ENCODE measurements at regions not wholly inside any gene's neighbourhood (a gene's known extent, or its start where the extent isn't known, plus 50 kb on each side); places are given as distances from the start of the nearest gene placed in this dataset.

- H3K27me3 Mint-ChIP-seq (ENCODE audit: insufficient read depth, unreplicated experiment): no peaks in the 10 kb centered on the region
- H3K36me3 Mint-ChIP-seq (ENCODE audit: insufficient read depth, unreplicated experiment): no peaks in the 10 kb centered on the region
- H3K27me3 ChIP-seq (replicated peaks; ENCODE audit: control insufficient read depth, insufficient read depth, low read length): no peaks in the 10 kb centered on the region; the same call in 1 of the 2 replicates
- ChIA-PET POLR2A (no interaction called here), CTCF (no interaction called here)
- no peaks in the 10 kb centered on the region for H3K36me3 ChIP-seq (ENCODE audit: control insufficient read depth, insufficient read depth, low read length)
- H3K27ac Mint-ChIP-seq (ENCODE audit: unreplicated experiment): no peak overlapping the region
- H3K4me1 ChIP-seq: no peaks in the 10 kb centered on the region
- H3K9me3 ChIP-seq: no peaks in the 10 kb centered on the region
- H3K4me3 ChIP-seq (ENCODE audit: low read depth, low read length): no peak overlapping the region
- TF ChIP-seq CTCF (IDR thresholded peaks at IDR 0.05; ENCODE audit: insufficient read depth in 1 of 2, low read depth in 1 of 2, low read length in 1 of 2, severe bottlenecking in 1 of 2, unreplicated experiment in 1 of 2): peak in 1 of 2 experiments; percentile 7
- no peaks in the 10 kb centered on the region for H3K9me3 Mint-ChIP-seq (ENCODE audit: unreplicated experiment)
- DNase-seq: peak; percentile 17 to 26
- no peaks in the 10 kb centered on the region for H3K4me1 Mint-ChIP-seq (ENCODE audit: low read depth, unreplicated experiment)
- intact Hi-C loops (cut with micrococcal nuclease; ENCODE audit: unreplicated experiment): loop anchor here (5.0 kb wide), 1 partner anchor 1308 kb away; no protein-coding TSS in a partner anchor
- H3K4me3 Mint-ChIP-seq (ENCODE audit: unreplicated experiment): no peak overlapping the region
- no TSS peak for BruUV-seq (replicated peaks)
Measured at GRCh38 chr11:29005401-29005980, 897.3 kb downstream of the METTL15 start.

GRCh38 chr11:29002816-29003215, 894.6 kb downstream of the METTL15 start:
- Histone ChIP-seq H3K27me3 (replicated peaks; ENCODE audit: control insufficient read depth, insufficient read depth, low read length) (no peaks in the 10 kb centered on the region), H3K4me1 (no peaks in the 10 kb centered on the region), H3K9me3 (no peaks in the 10 kb centered on the region), H3K36me3 (ENCODE audit: control insufficient read depth, insufficient read depth, low read length) (no peaks in the 10 kb centered on the region), H3K4me3 (ENCODE audit: low read depth, low read length) (no peak overlapping the region)
- Mint-ChIP-seq H3K36me3 (ENCODE audit: insufficient read depth, unreplicated experiment) (no peaks in the 10 kb centered on the region), H3K4me3 (ENCODE audit: unreplicated experiment) (no peak overlapping the region), H3K27ac (ENCODE audit: unreplicated experiment) (no peak overlapping the region), H3K27me3 (ENCODE audit: insufficient read depth, unreplicated experiment) (no peaks in the 10 kb centered on the region), H3K9me3 (ENCODE audit: unreplicated experiment) (no peaks in the 10 kb centered on the region), H3K4me1 (ENCODE audit: low read depth, unreplicated experiment) (no peaks in the 10 kb centered on the region)
- BruUV-seq (replicated peaks): no TSS peak
- no peak for TF ChIP-seq CTCF (IDR thresholded peaks at IDR 0.05; ENCODE audit: insufficient read depth in 1 of 2, low read depth in 1 of 2, low read length in 1 of 2, severe bottlenecking in 1 of 2, unreplicated experiment in 1 of 2)
- intact Hi-C loops (cut with micrococcal nuclease; ENCODE audit: unreplicated experiment): no loop called here
- ChIA-PET POLR2A (no interaction called here), CTCF (no interaction called here)
- DNase-seq: no peak

- no peak for TF ChIP-seq CTCF (IDR thresholded peaks at IDR 0.05; ENCODE audit: insufficient read depth in 1 of 2, low read depth in 1 of 2, low read length in 1 of 2, severe bottlenecking in 1 of 2, unreplicated experiment in 1 of 2)
- Mint-ChIP-seq H3K9me3 (ENCODE audit: unreplicated experiment) (no peaks in the 10 kb centered on the region), H3K27ac (ENCODE audit: unreplicated experiment) (no peak overlapping the region), H3K4me1 (ENCODE audit: low read depth, unreplicated experiment) (no peaks in the 10 kb centered on the region), H3K36me3 (ENCODE audit: insufficient read depth, unreplicated experiment) (no peaks in the 10 kb centered on the region), H3K27me3 (ENCODE audit: insufficient read depth, unreplicated experiment) (no peaks in the 10 kb centered on the region), H3K4me3 (ENCODE audit: unreplicated experiment) (no peak overlapping the region)
- no peak for DNase-seq
- Histone ChIP-seq H3K4me3 (ENCODE audit: low read depth, low read length) (no peak overlapping the region), H3K27me3 (replicated peaks; ENCODE audit: control insufficient read depth, insufficient read depth, low read length) (no peaks in the 10 kb centered on the region), H3K9me3 (no peaks in the 10 kb centered on the region), H3K36me3 (ENCODE audit: control insufficient read depth, insufficient read depth, low read length) (no peaks in the 10 kb centered on the region), H3K4me1 (no peaks in the 10 kb centered on the region)
- CTCF ChIA-PET: no interaction called here
- BruUV-seq (replicated peaks): no TSS peak
- POLR2A ChIA-PET: no interaction called here
- intact Hi-C loops (cut with micrococcal nuclease; ENCODE audit: unreplicated experiment): no loop called here
Measured at GRCh38 chr11:28999620-29000019, 891.4 kb downstream of the METTL15 start.

All from Caco-2 (cell line).